Loucy (cell line): ENCODE measurements at regions not wholly inside any gene's neighbourhood (a gene's known extent, or its start where the extent isn't known, plus 50 kb on each side); places are given as distances from the start of the nearest gene placed in this dataset.

Experiments
- EZH2phosphoT487 ChIP-seq: fragments of 200-600 bp; IDR thresholded peaks from 2 replicates; pipeline ENCODE4 v1.6.1; 2018; ENCODE audit warnings: antibody characterized with exemption, mild to moderate bottlenecking, moderate library complexity, borderline replicate concordance
- TF ChIP-seq, protein P1 (sequence below): fragments of 200-600 bp; sonication (generic); conservative IDR thresholded peaks from 2 replicates; pipeline ENCODE4 v1.5.1; 2014; ENCODE audit warnings: mild to moderate bottlenecking, antibody characterized with exemption, low read length

DNA sequence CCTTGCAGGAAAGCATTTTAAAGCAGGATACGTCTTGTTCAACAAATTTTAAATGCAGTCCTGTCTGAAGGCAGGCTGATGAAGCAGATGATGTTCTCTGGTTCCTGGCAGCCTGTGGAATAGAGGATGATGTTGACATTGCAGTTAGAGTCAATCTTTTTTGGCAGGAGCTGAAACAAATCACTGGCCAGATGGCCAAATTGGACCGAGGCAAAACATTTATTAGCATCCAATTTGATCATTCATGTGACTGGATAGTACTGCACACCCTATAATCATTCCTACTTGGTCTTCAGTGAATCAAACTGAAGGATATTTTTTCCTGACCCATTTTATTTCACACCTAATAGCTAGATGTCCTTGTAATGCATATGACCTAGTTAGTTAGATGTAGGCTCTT is 172.2 kb upstream of the SLC10A2 start:
- no peak for TF ChIP-seq EZH2phosphoT487
- TF ChIP-seq, protein P1, sequence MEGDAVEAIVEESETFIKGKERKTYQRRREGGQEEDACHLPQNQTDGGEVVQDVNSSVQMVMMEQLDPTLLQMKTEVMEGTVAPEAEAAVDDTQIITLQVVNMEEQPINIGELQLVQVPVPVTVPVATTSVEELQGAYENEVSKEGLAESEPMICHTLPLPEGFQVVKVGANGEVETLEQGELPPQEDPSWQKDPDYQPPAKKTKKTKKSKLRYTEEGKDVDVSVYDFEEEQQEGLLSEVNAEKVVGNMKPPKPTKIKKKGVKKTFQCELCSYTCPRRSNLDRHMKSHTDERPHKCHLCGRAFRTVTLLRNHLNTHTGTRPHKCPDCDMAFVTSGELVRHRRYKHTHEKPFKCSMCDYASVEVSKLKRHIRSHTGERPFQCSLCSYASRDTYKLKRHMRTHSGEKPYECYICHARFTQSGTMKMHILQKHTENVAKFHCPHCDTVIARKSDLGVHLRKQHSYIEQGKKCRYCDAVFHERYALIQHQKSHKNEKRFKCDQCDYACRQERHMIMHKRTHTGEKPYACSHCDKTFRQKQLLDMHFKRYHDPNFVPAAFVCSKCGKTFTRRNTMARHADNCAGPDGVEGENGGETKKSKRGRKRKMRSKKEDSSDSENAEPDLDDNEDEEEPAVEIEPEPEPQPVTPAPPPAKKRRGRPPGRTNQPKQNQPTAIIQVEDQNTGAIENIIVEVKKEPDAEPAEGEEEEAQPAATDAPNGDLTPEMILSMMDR, result no peak
